SK-N-SH (cell line): ENCODE measurements at regions not wholly inside any gene's neighbourhood (a gene's known extent, or its start where the extent isn't known, plus 50 kb on each side); places are given as distances from the start of the nearest gene placed in this dataset.

Source experiments
- CTCF ChIA-PET: fragments of 300-600, 350-600 bp; formaldehyde crosslinking; extraction: SDS; loops from one replicate; lab custom pipeline; 2021; lab: Yijun Ruan, JAX
- POLR2A ChIA-PET: fragments of 350-600 bp; sonication (Branson Sonifier 250); formaldehyde crosslinking; extraction: SDS; loops from one replicate; lab custom pipeline; 2020; ENCODE audit warnings: antibody characterized with exemption, inconsistent platforms; lab: Yijun Ruan, JAX
- DNase-seq: peaks from one replicate; pipeline ENCODE4 v3.0.0; 2012
- H2AFZ ChIP-seq: fragments of 200-600 bp; sonication (generic); 2 replicates; pipeline ENCODE4 v1.8.1; 2016; ENCODE audit warnings: antibody characterized with exemption, mild to moderate bottlenecking, low read depth
- H3F3A ChIP-seq: fragments of 200-600 bp; sonication (generic); replicated peaks from 2 replicates; pipeline ENCODE3; 2016; ENCODE audit warnings: antibody characterized with exemption, mild to moderate bottlenecking; ENCODE audit not compliant: insufficient read depth
- H3K27ac ChIP-seq, 2 experiments: fragments of 200-500 bp in 1 of 2; fragments of 200-600 bp in 1 of 2; sonication (Bioruptor generic) in 1 of 2; sonication (generic), shearing (Covaris generic) in 1 of 2; 2 replicates each; pipeline versions ENCODE4 v1.5.1 to v1.6.1; 2014 to 2016; ENCODE audit warnings: low read depth in 2 of 2, inconsistent platforms in 1 of 2, low read length in 1 of 2, mild to moderate bottlenecking in 1 of 2, mixed read lengths in 1 of 2
- H3K27me3 ChIP-seq: fragments of 200-600 bp; sonication (generic), shearing (Covaris generic); 2 replicates; pipeline ENCODE4 v1.6.1; 2016; ENCODE audit warnings: mixed run types; ENCODE audit not compliant: insufficient read depth
- H3K36me3 ChIP-seq, 2 experiments: fragments of 200-500 bp in 1 of 2; fragments of 200-600 bp in 1 of 2; sonication (Bioruptor generic) in 1 of 2; sonication (generic) in 1 of 2; replicated peaks in 1 of 2; 2 replicates each; pipeline versions ENCODE3 to v1.5.1; 2014 to 2016; ENCODE audit warnings: low read length in 1 of 2, mild to moderate bottlenecking in 1 of 2; ENCODE audit not compliant: insufficient read depth in 2 of 2, control insufficient read depth in 1 of 2
- H3K4me1 ChIP-seq, 2 experiments: fragments of 200-500 bp in 1 of 2; fragments of 200-600 bp in 1 of 2; sonication (Bioruptor generic) in 1 of 2; sonication (generic), shearing (Covaris generic) in 1 of 2; 2 replicates each; pipeline versions ENCODE4 v1.5.1 to v1.6.1; 2014 to 2016; ENCODE audit warnings: low read depth in 1 of 2, low read length in 1 of 2, mixed run types in 1 of 2; ENCODE audit not compliant: insufficient read depth in 2 of 2, control insufficient read depth in 1 of 2
- H3K4me2 ChIP-seq: fragments of 200-600 bp; sonication (generic), shearing (Covaris generic); 2 replicates; pipeline ENCODE4 v1.6.1; 2017; ENCODE audit warnings: mixed run types
- H3K4me3 ChIP-seq, 2 experiments: fragments of 200-500 bp in 1 of 2; fragments of 200-600 bp in 1 of 2; sonication (Bioruptor generic) in 1 of 2; sonication (generic), shearing (Covaris generic) in 1 of 2; 2 replicates each; pipeline versions ENCODE4 v1.5.1 to v1.8.1; 2014 to 2016; ENCODE audit warnings: low read depth in 2 of 2, inconsistent platforms in 1 of 2, low read length in 1 of 2, mild to moderate bottlenecking in 1 of 2, mixed read lengths in 1 of 2, moderate library complexity in 1 of 2
- H3K79me2 ChIP-seq: fragments of 200-600 bp; sonication (generic); 2 replicates; pipeline ENCODE4 v1.8.1; 2017; ENCODE audit warnings: mild to moderate bottlenecking; ENCODE audit not compliant: insufficient read depth
- H3K9ac ChIP-seq: fragments of 200-600 bp; sonication (generic); 2 replicates; pipeline ENCODE4 v1.6.1; 2017; ENCODE audit warnings: mixed run types
- H3K9me2 ChIP-seq: fragments of 200-600 bp; sonication (generic); 2 replicates; pipeline ENCODE4 v1.6.1; 2017; ENCODE audit warnings: mixed run types
- H3K9me3 ChIP-seq: fragments of 200-600 bp; sonication (generic); 2 replicates; pipeline ENCODE4 v1.6.1; 2017; ENCODE audit warnings: mixed run types, mild to moderate bottlenecking, moderate library complexity
- H4K20me1 ChIP-seq: fragments of 200-600 bp; sonication (generic); 2 replicates; pipeline ENCODE4 v1.6.1; 2017; ENCODE audit warnings: mild to moderate bottlenecking, mixed run types; ENCODE audit not compliant: insufficient read depth
- ELF1 ChIP-seq: IDR thresholded peaks from 2 replicates; pipeline ENCODE4 v1.4.0; 2012
- EZH2phosphoT487 ChIP-seq: fragments of 200-600 bp; sonication (generic); IDR thresholded peaks from 2 replicates; pipeline ENCODE4 v1.6.1; 2017; ENCODE audit warnings: low read depth, mixed run types, mild to moderate bottlenecking, antibody characterized with exemption, moderate library complexity, borderline replicate concordance
- FOSL2 ChIP-seq: IDR thresholded peaks from 2 replicates; pipeline ENCODE4 v1.4.0; 2012; ENCODE audit warnings: low read depth, mild to moderate bottlenecking, moderate library complexity, borderline replicate concordance
- FOXM1 ChIP-seq: IDR thresholded peaks from 2 replicates; pipeline ENCODE4 v1.4.0; 2012; ENCODE audit warnings: low read depth, mild to moderate bottlenecking
- GABPA ChIP-seq: IDR thresholded peaks from 2 replicates; pipeline ENCODE4 v1.4.0; 2012; ENCODE audit warnings: low read depth, mild to moderate bottlenecking
- GATA2 ChIP-seq: sonication (generic); formaldehyde crosslinking; IDR thresholded peaks from 2 replicates; pipeline ENCODE4 v1.5.0; 2020; ENCODE audit warnings: mild to moderate bottlenecking, missing genetic modification reagents
- IRF3 ChIP-seq: fragments of 150-350 bp; IDR thresholded peaks from 2 replicates; pipeline ENCODE4 v1.6.1; 2016; ENCODE audit warnings: mild to moderate bottlenecking, low read depth, low read length
- JUND ChIP-seq: IDR thresholded peaks from 2 replicates; pipeline ENCODE4 v1.4.0; 2012
- NRF1 ChIP-seq: IDR thresholded peaks from 2 replicates; pipeline ENCODE4 v1.6.1; 2012; ENCODE audit warnings: low read depth, mild to moderate bottlenecking, low read length
- RAD21 ChIP-seq: IDR thresholded peaks from 2 replicates; pipeline ENCODE4 v1.6.1; 2012; ENCODE audit warnings: mild to moderate bottlenecking, low read length
- RFX5 ChIP-seq: IDR thresholded peaks from 2 replicates; pipeline ENCODE4 v1.6.1; 2012; ENCODE audit warnings: mild to moderate bottlenecking, improper control_type of control experiment, low read length
- SIN3A ChIP-seq: IDR thresholded peaks from 2 replicates; pipeline ENCODE4 v1.6.1; 2012; ENCODE audit warnings: low read depth, mild to moderate bottlenecking, low read length, moderate library complexity, borderline replicate concordance
- SMC3 ChIP-seq: IDR thresholded peaks from 2 replicates; pipeline ENCODE4 v1.6.1; 2012; ENCODE audit warnings: low read depth, low read length, improper control_type of control experiment
- TCF12 ChIP-seq: IDR thresholded peaks from 2 replicates; pipeline ENCODE4 v1.4.0; 2012
- USF1 ChIP-seq: IDR thresholded peaks from 2 replicates; pipeline ENCODE4 v1.4.0; 2012; ENCODE audit warnings: low read depth, borderline replicate concordance
- USF2 ChIP-seq: fragments of 150-350 bp; IDR thresholded peaks from 2 replicates; pipeline ENCODE4 v1.6.1; 2017; ENCODE audit warnings: antibody characterized with exemption, low read length, low read depth, borderline replicate concordance
- ZBTB33 ChIP-seq: IDR thresholded peaks from 2 replicates; pipeline ENCODE4 v1.4.0; 2012; ENCODE audit warnings: low read depth, borderline replicate concordance
- WGBS: methylation state at CpG from one replicate; pipeline ENCODE4 v1.1.6; 2017; ENCODE audit warnings: low lambda C conversion rate; 5-methylcytosine and 5-hydroxymethylcytosine counted together

- TF ChIP-seq GABPA (no peak), USF2 (no peak), IRF3 (no peak), GATA2 (CRISPR knock-in tag) (no peak), EZH2phosphoT487 (no peak), ZBTB33 (no peak), ELF1 (no peak), FOXM1 (no peak), FOSL2 (no peak), NRF1 (no peak), SMC3 (no peak), JUND (no peak), SIN3A (no peak), RAD21 (no peak), TCF12 (no peak), USF1 (no peak), RFX5 (no peak)
- H3K9me2 ChIP-seq, result no peaks in the 10 kb centered on the region
- no peaks in the 10 kb centered on the region for H3K27me3 ChIP-seq
- 15% methylated on average over 5 of the region's 5 CpGs for WGBS
- H3K9ac ChIP-seq, result no peak overlapping the region
- peak overlapping the region; percentile 67; the same call in 1 of the 2 replicates for H2AFZ ChIP-seq
- H3K27ac ChIP-seq, result peak overlapping the region in 1 of 2 experiments; percentile 31; a peak in 2 of 4 replicates
- no peaks in the 10 kb centered on the region for H3K79me2 ChIP-seq
- ChIA-PET POLR2A (no interaction called here), CTCF (interaction anchor here (1.7 to 2.0 kb wide), 2 partner anchors 9 kb away, joined by 10 to 12 read pairs; no protein-coding TSS in a partner anchor)
- no peaks in the 10 kb centered on the region for H3K9me3 ChIP-seq
- H4K20me1 ChIP-seq, result no peaks in the 10 kb centered on the region
- no peak for DNase-seq
- H3K4me3 ChIP-seq, result 0 out of 4 replicates have a peak overlapping the region, but pooled peaks of 1 of the 2 experiments have one; percentile 6
- peaks cover 5% of the 10 kb centered on the region for H3F3A ChIP-seq
- H3K4me2 ChIP-seq, result peak overlapping the region; percentile 6; the same call in 1 of the 2 replicates
- H3K36me3 ChIP-seq, result no peaks in the 10 kb centered on the region
- H3K4me1 ChIP-seq, result peaks cover 4 to 17% of the 10 kb centered on the region in 2 experiments; a peak in 2 of 4 replicates
Measured at GRCh38 chrX:109847257-109848187, 114.5 kb upstream of the ACSL4 start.
